Mesothelial cell of epicardium (in vitro differentiated cells): ENCODE measurements at regions not wholly inside any gene's neighbourhood (a gene's known extent, or its start where the extent isn't known, plus 50 kb on each side); places are given as distances from the start of the nearest gene placed in this dataset.

ENCODE experiments used
- DNase-seq, 2 experiments: peaks; one replicate each; pipeline ENCODE4 v3.0.0; 2021; ENCODE audit warnings: low spot score in 2 of 2; ENCODE audit not compliant: unreplicated experiment in 2 of 2
- H3K27ac Mint-ChIP-seq: 2 replicates; pipeline ENCODE4 v1.8.0; 2021; ENCODE audit warnings: mixed read lengths
- H3K27me3 Mint-ChIP-seq: 2 replicates; pipeline ENCODE4 v1.8.0; 2021; ENCODE audit warnings: low read depth, mixed read lengths
- H3K36me3 Mint-ChIP-seq: 2 replicates; pipeline ENCODE4 v1.8.0; 2021; ENCODE audit warnings: mixed read lengths
- H3K4me1 Mint-ChIP-seq: 2 replicates; pipeline ENCODE4 v1.8.0; 2021; ENCODE audit warnings: mixed read lengths
- H3K4me3 Mint-ChIP-seq: 2 replicates; pipeline ENCODE4 v1.8.0; 2021; ENCODE audit warnings: mild to moderate bottlenecking, moderate library complexity, mixed read lengths
- H3K9me3 Mint-ChIP-seq: 2 replicates; pipeline ENCODE4 v1.8.0; 2021; ENCODE audit warnings: mixed read lengths
- TF ChIP-seq, protein P1 (sequence below): fragments of 200-600 bp; sonication (generic); IDR thresholded peaks from one replicate; pipeline ENCODE4 v1.5.0; 2021; ENCODE audit warnings: antibody characterized with exemption; ENCODE audit not compliant: unreplicated experiment

GRCh38 chr2:134107402-134107801 lies 146.5 kb upstream of the MGAT5 start:
- H3K27ac Mint-ChIP-seq: no peak overlapping the region
- H3K4me1 Mint-ChIP-seq: peaks cover 2% of the 10 kb centered on the region
- H3K36me3 Mint-ChIP-seq: no peaks in the 10 kb centered on the region
- TF ChIP-seq, protein P1, sequence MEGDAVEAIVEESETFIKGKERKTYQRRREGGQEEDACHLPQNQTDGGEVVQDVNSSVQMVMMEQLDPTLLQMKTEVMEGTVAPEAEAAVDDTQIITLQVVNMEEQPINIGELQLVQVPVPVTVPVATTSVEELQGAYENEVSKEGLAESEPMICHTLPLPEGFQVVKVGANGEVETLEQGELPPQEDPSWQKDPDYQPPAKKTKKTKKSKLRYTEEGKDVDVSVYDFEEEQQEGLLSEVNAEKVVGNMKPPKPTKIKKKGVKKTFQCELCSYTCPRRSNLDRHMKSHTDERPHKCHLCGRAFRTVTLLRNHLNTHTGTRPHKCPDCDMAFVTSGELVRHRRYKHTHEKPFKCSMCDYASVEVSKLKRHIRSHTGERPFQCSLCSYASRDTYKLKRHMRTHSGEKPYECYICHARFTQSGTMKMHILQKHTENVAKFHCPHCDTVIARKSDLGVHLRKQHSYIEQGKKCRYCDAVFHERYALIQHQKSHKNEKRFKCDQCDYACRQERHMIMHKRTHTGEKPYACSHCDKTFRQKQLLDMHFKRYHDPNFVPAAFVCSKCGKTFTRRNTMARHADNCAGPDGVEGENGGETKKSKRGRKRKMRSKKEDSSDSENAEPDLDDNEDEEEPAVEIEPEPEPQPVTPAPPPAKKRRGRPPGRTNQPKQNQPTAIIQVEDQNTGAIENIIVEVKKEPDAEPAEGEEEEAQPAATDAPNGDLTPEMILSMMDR: no peak
- H3K27me3 Mint-ChIP-seq: peaks cover 5% of the 10 kb centered on the region
- no peak overlapping the region for H3K4me3 Mint-ChIP-seq
- H3K9me3 Mint-ChIP-seq: peaks cover 9% of the 10 kb centered on the region
- no peak for DNase-seq

DNA sequence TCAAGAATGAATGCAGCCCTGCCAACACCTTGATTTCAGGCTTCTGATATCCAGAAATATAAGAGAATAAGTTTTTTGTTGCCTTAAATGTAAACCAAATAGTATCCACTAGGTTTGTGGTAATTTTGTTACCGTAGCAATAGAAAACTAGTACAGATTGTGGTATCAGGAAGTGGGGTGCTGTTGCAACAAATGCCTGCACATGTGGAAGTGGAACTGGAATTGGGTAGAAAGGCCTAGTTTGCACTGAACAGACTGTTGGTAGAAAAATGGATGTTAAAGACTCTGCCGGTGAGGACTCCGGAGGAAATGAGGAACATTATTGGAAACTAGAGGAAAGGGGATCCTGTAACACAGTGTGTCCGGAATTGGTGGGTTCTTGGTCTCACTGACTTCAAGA lies 145.8 kb upstream of the MGAT5 start:
- no peak for DNase-seq
- H3K4me3 Mint-ChIP-seq: no peak overlapping the region
- no peaks in the 10 kb centered on the region for H3K36me3 Mint-ChIP-seq
- H3K27ac Mint-ChIP-seq: no peak overlapping the region
- H3K27me3 Mint-ChIP-seq: peaks cover 3% of the 10 kb centered on the region
- peaks cover 9% of the 10 kb centered on the region for H3K9me3 Mint-ChIP-seq
- H3K4me1 Mint-ChIP-seq: peaks cover 2% of the 10 kb centered on the region
- TF ChIP-seq, protein P1: no peak

DNA sequence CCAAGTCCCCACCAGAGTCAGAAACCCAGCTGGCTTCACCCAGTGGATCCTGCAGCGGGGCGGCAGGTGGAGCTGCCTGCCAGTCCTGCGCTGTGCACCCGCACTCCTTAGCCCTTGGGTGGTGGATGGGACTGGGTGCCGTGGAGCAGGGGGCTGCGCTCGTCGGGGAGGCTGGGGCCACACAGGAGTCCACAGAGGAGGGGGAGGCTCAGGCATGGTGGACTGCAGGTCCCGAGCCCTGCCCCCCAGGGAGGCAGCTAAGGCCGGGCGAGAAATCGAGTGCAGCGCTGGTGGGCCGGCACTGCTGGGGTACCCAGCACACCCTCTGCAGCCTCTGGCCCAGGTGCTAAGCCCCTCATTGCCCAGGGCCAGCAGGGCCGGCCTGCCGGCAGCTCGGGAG lies 144.6 kb upstream of the MGAT5 start:
- H3K4me3 Mint-ChIP-seq: no peak overlapping the region

GRCh38 chr2:134109725-134110124 lies 144.1 kb upstream of the MGAT5 start:
- H3K4me3 Mint-ChIP-seq: no peak overlapping the region
- no peaks in the 10 kb centered on the region for H3K36me3 Mint-ChIP-seq
- no peak overlapping the region for H3K27ac Mint-ChIP-seq
- DNase-seq: no peak
- TF ChIP-seq, protein P1: no peak
- H3K9me3 Mint-ChIP-seq: peaks cover 8% of the 10 kb centered on the region
- no peaks in the 10 kb centered on the region for H3K4me1 Mint-ChIP-seq
- no peaks in the 10 kb centered on the region for H3K27me3 Mint-ChIP-seq

More for the DNA sequence above, 144.6 kb upstream of the MGAT5 start:
- TF ChIP-seq, protein P1: no peak
- H3K4me1 Mint-ChIP-seq: no peaks in the 10 kb centered on the region
- DNase-seq: no peak
- H3K27ac Mint-ChIP-seq: no peak overlapping the region
- H3K36me3 Mint-ChIP-seq: no peaks in the 10 kb centered on the region
- H3K27me3 Mint-ChIP-seq: no peaks in the 10 kb centered on the region
- peaks cover 9% of the 10 kb centered on the region for H3K9me3 Mint-ChIP-seq

- Mint-ChIP-seq H3K27ac (no peak overlapping the region), H3K4me1 (no peaks in the 10 kb centered on the region), H3K27me3 (no peaks in the 10 kb centered on the region), H3K9me3 (peaks cover 4% of the 10 kb centered on the region), H3K4me3 (no peak overlapping the region), H3K36me3 (no peaks in the 10 kb centered on the region)
- DNase-seq: no peak
- TF ChIP-seq, protein P1: no peak
Observed at GRCh38 chr2:134110532-134110931, 143.3 kb upstream of the MGAT5 start.

DNA sequence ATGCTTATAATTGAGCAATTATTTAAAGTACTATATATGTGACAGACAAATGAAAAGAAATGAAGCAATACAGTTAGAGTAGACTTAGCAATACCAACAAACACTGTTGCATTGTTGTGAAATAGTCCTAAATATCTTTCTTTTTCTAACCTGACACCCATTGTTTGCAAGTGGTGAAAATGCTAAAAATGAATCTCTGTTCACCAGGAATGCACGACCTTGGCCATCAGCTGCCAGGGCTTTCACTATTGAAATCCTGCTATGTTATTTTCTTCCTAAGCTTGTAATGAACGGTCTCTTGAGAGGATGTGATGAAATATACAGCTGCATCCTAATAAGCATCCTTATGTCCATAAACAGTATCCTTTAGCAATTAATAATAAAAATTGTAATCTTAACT lies 136.2 kb upstream of the MGAT5 start:
- DNase-seq: no peak
- no peak overlapping the region for H3K27ac Mint-ChIP-seq
- H3K27me3 Mint-ChIP-seq: no peaks in the 10 kb centered on the region
- H3K36me3 Mint-ChIP-seq: no peaks in the 10 kb centered on the region
- TF ChIP-seq, protein P1: no peak
- H3K4me1 Mint-ChIP-seq: peaks cover 18% of the 10 kb centered on the region
- H3K4me3 Mint-ChIP-seq: no peak overlapping the region
- H3K9me3 Mint-ChIP-seq: no peaks in the 10 kb centered on the region
